Epithelial cell of esophagus (primary cell): ENCODE measurements at regions not wholly inside any gene's neighbourhood (a gene's known extent, or its start where the extent isn't known, plus 50 kb on each side); places are given as distances from the start of the nearest gene placed in this dataset.

ENCODE experiments used
- DNase-seq: peaks from one replicate; pipeline ENCODE4 v3.0.0; 2010; ENCODE audit warnings: low read depth
- H3K4me3 ChIP-seq: 2 replicates; pipeline ENCODE4 v1.5.1; 2011; ENCODE audit warnings: mild to moderate bottlenecking, low read length, control low read depth
- CTCF ChIP-seq: IDR thresholded peaks from 2 replicates; pipeline ENCODE4 v1.5.1; 2011; ENCODE audit warnings: low read depth, mild to moderate bottlenecking, low read length, control low read depth, inconsistent platforms; ENCODE audit not compliant: insufficient read depth; ENCODE audit errors: missing control alignments

DNA sequence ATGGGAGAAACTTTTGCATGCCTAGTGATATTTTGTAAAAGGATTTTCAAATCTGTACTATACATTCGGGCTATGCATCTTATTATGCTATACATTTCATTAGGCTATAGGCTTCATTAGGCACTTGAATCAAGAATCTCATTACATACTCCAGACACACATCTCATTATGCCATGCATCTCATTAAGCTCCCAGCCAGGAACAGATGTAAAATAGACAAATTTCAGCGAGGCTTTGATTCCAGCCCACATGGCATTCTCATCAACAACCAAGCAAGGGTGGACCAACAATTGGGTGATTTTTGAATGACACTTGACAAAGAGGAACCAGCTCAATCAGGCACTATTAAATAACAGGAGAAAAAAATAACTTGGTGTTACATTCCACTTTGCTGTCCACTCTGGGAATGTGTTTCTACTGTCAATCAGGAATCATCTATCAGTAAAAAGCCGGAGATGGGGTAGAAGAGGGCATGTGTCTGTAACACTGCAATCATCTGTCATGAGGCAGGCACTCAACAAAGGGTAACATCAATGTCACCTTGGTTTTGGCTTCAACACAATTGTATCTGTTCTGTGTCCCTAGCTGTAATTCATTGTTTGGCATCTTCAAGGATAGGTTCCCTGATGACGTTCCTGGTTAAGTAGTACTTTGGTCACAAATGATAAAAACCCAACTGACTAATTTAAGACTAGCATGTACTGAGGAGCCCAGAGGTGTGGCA lies 498.6 kb downstream of the EPHA4 start:
- DNase-seq: no peak
- H3K4me3 ChIP-seq: no peak overlapping the region
- TF ChIP-seq CTCF: no peak

- no peak for DNase-seq
- H3K4me3 ChIP-seq: no peak overlapping the region
- no peak for TF ChIP-seq CTCF
These were observed 497.9 kb downstream of the EPHA4 start for GRCh38 chr2:221074238-221074637.

- no peak for DNase-seq
These were observed 496.9 kb downstream of the EPHA4 start for GRCh38 chr2:221075203-221075602.

DNA sequence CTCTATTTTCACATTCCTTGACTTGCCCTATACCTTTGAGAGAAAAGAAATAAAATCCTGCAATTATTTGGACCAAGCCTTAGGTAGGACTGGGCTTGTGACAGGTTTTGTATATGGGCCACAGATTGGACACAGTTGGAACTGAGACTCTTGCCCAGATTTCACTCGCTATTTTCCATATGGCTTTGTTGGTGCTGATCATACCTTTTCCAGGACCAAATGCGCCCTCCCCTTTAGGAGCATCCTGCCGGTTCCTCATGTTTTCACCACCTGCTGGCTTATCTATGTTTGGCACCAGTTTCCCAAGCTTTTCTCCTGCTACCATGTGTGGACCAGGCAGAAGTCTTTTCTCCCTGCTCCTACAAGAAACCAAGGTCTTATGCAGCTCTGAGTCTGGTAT lies 494.9 kb downstream of the EPHA4 start:
- TF ChIP-seq CTCF: no peak
- no peak for DNase-seq

More at GRCh38 chr2:221075203-221075602, 496.9 kb downstream of the EPHA4 start:
- no peak for TF ChIP-seq CTCF
- H3K4me3 ChIP-seq: no peak overlapping the region

DNA sequence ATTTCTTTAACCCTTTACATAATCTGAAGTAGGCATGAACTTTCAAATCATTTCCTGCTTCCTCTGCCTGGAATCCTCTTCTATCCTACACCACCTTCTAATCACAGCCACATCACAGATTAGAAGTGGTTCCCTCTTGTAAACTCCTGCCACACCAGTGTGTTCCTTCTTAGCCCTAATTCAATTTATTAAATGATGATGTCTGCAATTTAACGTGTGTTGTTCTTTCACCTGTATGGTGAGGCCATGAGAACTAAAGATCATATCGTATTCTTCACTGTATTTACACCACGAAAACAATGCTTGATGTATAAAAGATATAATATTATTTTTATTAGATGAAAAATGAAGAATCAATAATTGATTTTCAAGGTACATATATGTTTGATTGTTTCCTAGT lies 494.3 kb downstream of the EPHA4 start:
- no peak for DNase-seq
- TF ChIP-seq CTCF: no peak
- no peak overlapping the region for H3K4me3 ChIP-seq

More for the DNA sequence above, 494.9 kb downstream of the EPHA4 start:
- no peak overlapping the region for H3K4me3 ChIP-seq

- DNase-seq: no peak
- TF ChIP-seq CTCF: no peak
- H3K4me3 ChIP-seq: no peak overlapping the region
These were observed 486.7 kb downstream of the EPHA4 start for GRCh38 chr2:221085341-221085900.

DNA sequence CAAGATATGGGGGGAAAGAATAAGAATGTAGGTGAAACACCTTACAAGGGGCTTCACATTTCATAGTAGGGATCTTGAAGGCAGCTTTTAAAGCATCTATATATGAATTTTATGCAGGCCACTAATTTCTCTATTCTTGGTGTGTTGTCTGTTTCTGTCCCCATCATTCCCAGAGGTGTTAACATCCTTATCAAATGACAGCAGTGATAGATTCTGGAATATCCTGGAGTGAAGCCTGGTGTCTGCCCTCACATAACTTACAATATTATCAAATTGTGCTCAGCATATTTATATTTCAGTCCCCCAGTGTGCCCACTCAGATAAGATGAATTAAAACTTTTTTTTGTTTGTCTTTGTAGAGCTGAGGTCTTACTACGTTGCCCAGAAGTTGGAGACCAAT lies 486.2 kb downstream of the EPHA4 start:
- no peak overlapping the region for H3K4me3 ChIP-seq
- no peak for DNase-seq
- TF ChIP-seq CTCF: no peak
